HFF-Myc (cell line): ENCODE measurements at regions not wholly inside any gene's neighbourhood (a gene's known extent, or its start where the extent isn't known, plus 50 kb on each side); places are given as distances from the start of the nearest gene placed in this dataset.

Experiments used
- DNase-seq: peaks from one replicate; pipeline ENCODE4 v3.0.0-alpha.2; 2011; ENCODE audit warnings: low read depth; ENCODE audit errors: extremely low read depth
- H3K4me3 ChIP-seq: replicated peaks from 2 replicates; pipeline ENCODE4 v1.5.1; 2011; ENCODE audit warnings: low read depth, mild to moderate bottlenecking, control low read depth, low read length
- TF ChIP-seq, protein P1 (sequence below): IDR thresholded peaks from 2 replicates; pipeline ENCODE4 v1.5.1; 2012; ENCODE audit warnings: mild to moderate bottlenecking, low read depth, low read length, control low read depth; ENCODE audit errors: missing control alignments

DNA sequence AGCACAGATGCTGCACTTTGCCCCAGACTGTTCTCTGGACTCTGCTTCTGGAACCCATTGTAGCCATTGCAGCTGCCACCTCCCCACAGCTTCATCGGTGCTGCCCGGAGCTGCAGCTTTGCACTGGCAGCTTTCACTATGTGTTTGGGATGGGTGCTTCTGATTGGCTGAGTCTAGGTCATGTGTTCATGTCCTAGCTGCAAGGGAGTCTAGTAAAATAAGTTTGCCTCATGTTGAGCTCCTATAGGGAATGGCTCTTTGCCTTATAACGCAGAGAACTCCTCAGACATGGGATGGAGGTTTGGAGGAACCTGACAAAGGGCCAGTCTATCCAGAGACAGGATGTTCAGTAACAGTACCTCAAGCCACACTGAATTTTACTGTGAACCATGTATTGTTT, 268.0 kb downstream of the BMP7 start:
- H3K4me3 ChIP-seq = no peak overlapping the region
- TF ChIP-seq, protein P1, sequence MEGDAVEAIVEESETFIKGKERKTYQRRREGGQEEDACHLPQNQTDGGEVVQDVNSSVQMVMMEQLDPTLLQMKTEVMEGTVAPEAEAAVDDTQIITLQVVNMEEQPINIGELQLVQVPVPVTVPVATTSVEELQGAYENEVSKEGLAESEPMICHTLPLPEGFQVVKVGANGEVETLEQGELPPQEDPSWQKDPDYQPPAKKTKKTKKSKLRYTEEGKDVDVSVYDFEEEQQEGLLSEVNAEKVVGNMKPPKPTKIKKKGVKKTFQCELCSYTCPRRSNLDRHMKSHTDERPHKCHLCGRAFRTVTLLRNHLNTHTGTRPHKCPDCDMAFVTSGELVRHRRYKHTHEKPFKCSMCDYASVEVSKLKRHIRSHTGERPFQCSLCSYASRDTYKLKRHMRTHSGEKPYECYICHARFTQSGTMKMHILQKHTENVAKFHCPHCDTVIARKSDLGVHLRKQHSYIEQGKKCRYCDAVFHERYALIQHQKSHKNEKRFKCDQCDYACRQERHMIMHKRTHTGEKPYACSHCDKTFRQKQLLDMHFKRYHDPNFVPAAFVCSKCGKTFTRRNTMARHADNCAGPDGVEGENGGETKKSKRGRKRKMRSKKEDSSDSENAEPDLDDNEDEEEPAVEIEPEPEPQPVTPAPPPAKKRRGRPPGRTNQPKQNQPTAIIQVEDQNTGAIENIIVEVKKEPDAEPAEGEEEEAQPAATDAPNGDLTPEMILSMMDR = no peak
- DNase-seq = no peak

DNA sequence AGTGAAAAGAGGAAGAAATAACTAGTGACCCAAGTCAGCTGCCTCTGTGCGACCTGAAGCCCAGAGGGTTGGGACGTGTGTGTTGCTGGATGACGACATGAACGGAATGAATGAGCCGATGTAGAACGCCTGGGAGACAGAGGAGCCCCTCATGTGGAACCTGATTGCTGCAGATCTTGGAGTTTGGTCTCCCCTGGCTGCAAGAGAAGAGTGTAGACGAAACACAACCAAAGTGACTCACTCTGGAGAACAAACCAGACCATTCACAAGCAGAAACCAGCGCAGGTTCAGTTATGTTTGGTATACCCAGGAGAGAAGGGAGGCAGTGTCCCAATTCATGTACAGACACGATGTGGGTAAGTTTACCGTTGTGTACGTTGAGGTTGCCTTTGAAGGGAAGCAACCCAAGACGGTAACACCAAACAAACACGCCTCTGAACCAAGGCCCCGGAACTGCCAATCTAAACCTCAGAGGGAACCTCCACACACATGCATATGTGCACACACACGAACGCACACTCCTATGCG, 265.9 kb downstream of the BMP7 start:
- TF ChIP-seq, protein P1 = no peak
- DNase-seq = no peak
- H3K4me3 ChIP-seq = no peak overlapping the region

DNA sequence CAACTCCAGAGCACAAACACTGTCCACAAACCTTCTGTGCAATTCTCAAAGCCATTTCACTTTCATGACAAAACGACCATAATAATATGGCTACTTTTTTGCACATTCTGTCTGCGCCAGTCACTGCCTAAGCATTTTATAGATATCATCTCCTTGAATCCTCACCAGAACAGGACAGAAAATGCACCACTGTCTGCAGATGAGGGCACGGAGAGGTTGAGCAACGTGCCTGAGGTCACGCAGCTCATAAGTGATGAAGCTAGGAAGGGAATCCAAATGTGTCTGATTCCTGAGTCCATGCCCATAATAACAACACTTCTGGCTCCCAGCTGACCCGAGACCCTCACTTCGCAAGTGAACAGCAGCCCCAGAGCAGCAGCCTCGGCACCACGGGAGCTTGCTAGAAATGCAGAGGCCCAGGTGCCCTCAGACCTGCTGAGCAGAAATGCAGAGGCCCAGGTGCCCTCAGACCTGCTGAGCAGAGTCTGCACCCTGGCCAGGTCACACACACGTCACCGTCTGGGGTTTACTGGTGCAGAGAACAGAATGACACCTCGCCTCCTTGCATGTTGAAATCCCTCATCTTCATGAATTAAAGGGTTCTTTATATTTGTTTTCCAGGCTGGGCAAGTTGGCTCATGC, 265.2 kb downstream of the BMP7 start:
- no peak overlapping the region for H3K4me3 ChIP-seq
- TF ChIP-seq, protein P1 = no peak
- DNase-seq = no peak

DNA sequence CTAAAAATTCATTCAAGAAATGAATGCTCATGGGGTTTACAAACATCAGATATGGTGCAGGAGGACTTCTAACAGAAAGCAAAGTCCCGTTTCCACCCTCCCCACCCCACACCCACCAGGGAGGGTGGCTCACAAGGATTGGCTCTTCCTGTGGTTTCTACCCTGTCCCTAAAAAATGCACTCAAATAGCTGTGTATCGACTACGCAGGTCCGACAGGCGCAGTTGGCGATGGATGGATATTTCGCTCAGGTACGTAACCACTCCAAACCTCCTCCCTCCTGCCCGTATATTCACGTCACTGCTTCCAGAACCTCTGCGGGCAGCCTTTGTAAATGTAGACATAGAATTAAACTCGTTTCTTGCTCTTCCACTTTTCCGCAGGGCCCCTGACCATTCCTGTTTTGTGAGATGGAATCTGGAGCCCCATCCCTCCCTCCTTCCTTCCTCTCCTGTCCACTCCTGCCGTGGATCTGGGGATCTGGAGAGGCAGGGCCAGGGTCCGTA, 264.3 kb downstream of the BMP7 start:
- TF ChIP-seq, protein P1 = no peak
- no peak for DNase-seq
- no peak overlapping the region for H3K4me3 ChIP-seq

DNA sequence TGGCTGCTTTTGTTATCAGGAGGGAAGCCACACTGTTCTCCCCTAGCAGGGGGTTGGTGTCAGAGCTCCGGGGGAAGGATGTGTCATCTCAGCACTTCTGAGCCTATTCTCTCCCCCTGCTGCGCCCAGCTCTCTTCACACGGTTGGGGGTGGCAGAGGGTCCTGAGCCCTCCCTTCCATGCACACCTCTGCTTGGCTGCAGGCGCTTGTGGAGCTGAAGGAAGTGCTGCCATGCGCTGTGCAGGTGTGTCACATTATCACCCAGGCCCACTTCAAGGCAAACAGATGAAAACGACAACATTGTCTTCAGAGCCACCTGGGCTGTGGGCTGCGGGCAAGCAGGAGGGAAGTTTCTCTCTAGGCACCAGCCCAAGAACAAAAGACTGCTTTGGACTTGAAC, 263.4 kb downstream of the BMP7 start:
- no peak for DNase-seq

DNA sequence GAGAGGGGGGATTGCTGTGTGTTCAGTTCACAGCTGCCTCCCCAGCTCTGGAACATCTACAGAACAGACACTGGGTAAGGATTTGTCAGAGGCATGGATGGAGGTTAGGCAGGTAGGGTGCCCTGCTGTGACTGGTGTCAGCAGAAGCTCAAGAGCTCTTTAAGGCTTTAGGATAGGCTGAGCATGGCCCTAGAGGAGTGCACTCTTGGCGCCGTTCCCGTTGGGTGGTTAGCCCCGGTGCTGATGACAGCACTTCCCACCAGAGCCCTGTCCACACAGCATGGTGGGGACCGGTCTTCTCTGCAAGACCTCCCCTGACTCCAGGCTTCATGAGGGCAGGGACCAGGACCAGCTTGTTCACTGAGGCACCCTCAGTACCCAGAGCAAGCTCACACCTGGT, 262.0 kb downstream of the BMP7 start:
- DNase-seq = no peak
- H3K4me3 ChIP-seq = no peak overlapping the region
- TF ChIP-seq, protein P1 = no peak

More for the DNA sequence above, 263.4 kb downstream of the BMP7 start:
- H3K4me3 ChIP-seq = no peak overlapping the region
- TF ChIP-seq, protein P1 = no peak
